GM19035 (cell line): ENCODE measurements at regions not wholly inside any gene's neighbourhood (a gene's known extent, or its start where the extent isn't known, plus 50 kb on each side); places are given as distances from the start of the nearest gene placed in this dataset.
"Not testable (repeated sequence)": the region's sequence is repeated elsewhere in the genome, so short reads cannot be mapped to it uniquely, and the experiment has no call there.

ENCODE experiments used
- ATAC-seq: cut with Tn5 transposase; IDR thresholded peaks from one replicate; pipeline ENCODE4 v1.9.1; 2021; ENCODE audit not compliant: unreplicated experiment

DNA sequence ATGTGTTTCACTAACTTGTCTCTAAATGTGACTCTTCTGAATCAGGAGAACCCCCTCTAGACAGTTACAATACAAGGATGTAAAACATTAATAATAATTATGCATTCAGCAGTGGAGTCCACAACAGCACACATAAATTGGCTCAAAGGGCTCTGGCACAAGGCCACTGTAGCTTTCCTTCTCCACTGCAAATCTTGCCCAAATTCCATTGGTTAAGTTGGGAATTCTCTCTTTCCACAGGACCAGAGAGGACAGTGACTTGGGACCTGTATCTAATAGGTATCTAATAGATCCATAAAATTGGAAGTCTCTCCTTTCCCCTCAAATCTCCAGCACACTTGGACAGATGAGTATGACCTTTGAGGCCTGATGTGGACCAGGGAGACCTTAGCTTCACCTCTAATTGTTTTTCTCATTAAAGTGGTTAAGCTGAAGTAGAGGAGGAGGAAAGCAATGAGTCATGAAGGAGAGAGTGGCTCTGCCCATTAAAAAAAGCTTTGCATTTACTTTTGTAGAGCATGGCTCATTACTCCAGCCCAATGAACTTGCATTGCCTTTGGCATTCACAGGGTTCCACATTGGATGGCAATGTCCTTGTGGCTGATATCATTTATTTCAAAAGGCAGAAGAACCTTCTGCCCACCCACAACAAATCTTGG lies 72.3 kb upstream of the SH3RF1 start:
- ATAC-seq = no peak

DNA sequence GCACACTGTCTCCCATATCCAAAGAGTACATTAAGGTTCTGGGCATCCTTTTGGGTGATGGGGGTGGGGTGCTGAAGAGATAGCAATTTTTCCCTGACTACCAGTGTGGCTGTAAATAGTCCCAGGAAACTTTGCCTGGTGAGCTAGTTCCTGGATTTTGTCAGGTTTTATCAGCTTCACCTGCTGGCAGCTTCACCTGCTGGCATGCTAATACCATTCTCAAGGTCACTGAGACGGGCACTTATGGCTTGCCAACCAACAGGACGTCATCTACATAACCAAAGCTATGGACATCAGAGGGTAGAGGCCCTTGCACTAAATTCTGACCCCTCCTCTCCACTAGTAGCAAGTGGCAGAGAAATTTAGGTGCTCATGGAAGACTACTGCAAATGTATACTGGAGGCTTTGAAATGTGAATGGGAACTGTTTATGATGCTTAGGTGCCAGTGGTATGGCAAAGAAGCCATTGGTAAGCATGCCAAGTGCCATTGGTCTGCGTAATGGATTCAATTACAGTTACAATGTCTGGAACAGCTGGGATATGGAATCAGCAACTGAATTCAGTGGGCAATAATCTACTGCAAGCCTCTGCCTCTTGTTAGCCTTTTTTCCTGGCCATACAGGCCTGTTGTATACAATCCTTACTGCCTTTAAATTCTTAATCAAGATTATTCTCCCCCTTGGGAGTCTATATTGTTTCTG lies 71.6 kb upstream of the SH3RF1 start:
- no peak for ATAC-seq

DNA sequence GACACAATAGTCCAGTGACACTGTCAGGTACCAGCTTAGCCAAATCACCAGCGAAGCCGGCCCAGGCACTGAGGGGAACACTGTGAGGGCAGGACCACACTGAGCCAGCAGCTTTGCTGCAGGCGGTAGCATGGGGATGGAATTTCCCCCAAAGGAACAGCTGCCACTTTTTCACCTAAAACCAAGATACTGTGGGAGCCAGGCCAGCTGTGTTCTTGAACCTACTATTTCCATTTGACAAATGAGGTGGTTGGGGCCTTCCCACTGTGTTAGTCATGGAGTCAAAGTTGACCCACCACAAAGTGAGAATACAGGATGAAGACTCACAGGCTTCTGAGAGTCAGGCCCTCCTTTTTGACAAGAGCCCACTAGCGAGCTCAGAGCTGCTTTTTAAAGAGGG lies 70.7 kb upstream of the SH3RF1 start:
- ATAC-seq = peak; percentile 44

DNA sequence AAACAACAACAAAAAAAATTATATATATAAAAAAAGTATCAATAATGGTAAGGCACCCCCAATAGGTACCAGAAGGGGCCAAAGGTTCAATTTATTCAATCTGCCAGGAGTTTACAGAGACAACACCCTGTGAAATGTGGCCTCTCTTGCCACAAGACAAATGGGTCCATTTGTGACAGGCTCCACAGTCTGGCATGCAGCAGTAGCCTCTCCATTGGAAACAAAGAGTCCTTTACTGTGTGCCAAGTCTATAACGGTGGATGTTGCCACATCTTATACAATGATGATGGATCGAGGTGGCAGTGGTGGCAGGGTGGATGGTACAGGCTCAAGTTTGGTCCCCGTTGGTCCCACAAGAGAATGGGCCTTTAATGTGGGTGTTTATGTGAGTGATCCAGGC lies 70.1 kb upstream of the SH3RF1 start:
- no peak for ATAC-seq

DNA sequence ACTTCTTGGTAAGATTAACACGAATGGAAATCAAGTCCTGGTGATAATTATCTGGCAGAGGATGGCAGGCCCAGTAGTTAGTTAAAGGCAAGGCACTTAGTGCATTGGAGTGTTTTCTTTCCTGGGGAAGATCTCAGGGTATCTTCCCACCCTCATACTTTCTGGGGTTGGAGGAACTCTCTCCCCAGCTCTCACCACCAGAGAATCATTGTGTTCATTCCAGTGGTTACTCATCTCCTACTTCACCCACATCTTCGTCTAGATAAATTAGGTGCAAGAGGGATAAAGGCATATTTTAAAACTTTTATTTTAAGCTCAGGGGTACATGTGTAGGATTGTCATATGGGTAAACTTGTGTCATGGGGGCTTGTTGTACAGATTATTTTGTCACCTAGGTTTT lies 67.5 kb upstream of the SH3RF1 start:
- no peak for ATAC-seq

DNA sequence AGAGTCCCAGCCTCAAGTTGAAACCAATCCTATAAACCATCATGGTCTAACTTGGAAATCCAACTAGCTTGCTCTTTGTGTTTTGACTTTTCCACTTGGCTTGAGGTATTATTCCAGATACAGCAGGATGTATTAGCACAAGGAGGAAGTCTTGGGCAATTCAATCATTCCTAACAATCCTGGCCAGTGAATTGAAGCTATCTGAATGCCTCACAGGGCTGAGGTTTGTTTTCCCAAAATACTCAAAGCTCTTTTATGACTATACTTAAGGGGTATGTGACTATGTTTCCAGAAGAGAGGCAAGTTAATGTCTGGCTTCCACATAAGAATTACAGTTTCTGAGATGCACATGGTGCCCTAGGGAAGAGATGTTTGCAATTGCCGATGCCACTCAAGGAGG lies 66.8 kb upstream of the SH3RF1 start:
- no peak for ATAC-seq

DNA sequence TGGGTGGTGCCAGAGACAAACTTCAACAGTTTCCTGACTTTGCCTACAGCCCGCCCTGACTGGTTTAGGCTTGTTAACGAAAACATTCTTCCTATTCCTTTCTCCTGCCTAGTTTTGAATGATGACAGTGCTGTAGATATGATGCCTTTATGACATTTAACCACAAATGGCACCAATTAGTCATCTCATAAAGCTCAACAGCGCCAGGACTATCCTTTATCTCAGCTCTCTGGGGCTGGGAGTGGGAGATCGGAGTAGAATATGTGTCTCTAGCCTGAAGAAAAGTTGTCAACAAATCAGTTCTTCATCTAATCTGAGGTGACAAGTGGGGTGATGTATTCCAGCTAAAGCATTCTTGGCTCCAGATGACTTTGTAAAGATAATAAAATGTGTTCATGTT lies 64.6 kb upstream of the SH3RF1 start:
- ATAC-seq = no peak

DNA sequence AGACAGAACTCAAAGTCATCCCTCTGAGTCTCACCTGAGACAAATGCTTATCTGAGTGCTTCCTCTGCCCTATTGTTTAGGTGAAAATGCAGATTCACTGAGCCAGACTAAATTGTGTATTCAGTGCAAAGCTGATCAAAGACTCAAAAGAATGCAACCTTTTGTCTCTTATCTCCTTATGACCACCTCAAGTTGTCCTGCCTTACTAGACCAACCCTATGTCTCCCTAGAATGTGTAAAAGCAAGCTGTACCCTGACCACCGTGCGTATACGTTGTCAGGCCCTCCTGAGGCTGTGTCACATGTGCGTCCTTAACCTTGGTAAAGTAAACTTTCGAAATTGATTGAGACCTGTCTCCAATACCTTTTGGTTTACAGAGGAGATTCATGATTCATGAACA lies 63.6 kb upstream of the SH3RF1 start:
- no peak for ATAC-seq

DNA sequence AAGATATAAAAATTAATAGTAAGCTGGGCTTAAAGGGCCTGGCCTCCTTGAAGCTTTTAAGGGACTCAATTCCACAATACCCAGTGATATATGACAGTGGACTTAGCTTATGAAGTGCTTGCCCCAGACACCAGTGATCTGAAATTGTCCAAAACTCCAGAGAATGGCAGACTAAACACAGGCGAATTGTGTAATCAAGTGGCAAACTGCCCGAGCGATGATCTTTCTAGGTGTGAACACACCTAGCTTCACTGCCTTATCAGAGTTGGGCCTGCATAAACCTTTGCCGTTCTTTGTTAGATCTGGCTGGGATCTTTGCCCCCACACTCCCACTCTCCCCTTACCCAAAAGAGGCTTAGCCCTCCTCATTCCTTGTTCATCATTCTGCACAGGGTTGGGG lies 62.5 kb upstream of the SH3RF1 start:
- no peak for ATAC-seq

DNA sequence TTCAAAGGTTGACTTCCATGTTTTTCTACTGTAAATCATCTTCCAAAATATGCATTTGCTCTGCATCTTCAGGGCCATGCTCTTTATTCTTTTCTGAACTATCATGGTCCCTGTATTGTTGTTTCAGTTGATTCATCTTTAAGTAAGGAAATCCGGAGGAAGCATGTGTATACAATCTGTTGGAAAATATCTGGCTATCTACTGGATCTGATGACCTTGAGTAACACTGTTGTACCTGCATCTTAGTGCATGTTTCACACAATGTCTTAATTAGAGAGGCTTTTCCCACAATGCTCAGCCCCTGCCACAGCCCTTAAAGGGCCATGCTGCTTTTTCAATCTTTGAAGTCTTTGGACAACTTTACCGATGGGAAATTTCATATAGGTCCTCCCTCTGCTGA lies 61.8 kb upstream of the SH3RF1 start:
- no peak for ATAC-seq

DNA sequence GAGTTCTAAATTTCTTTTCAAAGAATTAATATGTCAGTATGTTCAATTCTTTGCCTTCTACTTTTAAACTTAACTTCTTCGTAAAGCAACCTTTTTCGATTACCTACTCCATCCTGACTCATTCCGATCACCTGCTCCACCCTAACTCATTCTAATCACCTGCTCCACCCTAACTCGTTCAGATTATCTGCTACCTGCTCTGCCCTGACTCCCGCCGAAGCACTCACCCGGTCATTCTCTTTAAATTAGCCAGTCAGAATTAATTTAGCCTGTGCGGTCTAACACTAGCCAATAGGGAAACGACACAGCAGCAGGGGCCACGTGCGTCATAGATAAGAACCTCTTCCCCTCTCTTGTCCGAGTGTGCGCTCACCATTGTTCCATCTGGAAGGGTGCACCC lies 60.1 kb upstream of the SH3RF1 start:
- ATAC-seq = no peak

DNA sequence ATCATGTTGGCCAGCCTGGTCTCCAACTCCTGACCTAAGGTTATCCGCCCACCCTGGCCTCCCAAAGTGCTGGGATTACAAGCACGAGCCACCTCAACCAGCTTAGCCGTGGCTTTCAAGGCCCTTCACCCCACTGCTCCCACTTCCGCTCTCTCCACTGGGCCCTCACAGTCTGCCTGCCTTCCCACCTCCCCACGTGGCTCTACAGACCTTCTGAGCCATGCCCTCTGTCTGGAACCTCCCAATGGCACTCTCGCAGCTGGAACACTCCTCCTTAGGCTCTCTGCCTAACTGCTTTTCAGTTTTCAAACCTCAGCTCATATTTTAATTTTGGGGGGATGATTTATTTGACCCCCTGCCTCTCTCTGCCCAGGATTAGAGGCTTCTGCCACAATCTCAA lies 59.3 kb upstream of the SH3RF1 start:
- ATAC-seq = no peak

DNA sequence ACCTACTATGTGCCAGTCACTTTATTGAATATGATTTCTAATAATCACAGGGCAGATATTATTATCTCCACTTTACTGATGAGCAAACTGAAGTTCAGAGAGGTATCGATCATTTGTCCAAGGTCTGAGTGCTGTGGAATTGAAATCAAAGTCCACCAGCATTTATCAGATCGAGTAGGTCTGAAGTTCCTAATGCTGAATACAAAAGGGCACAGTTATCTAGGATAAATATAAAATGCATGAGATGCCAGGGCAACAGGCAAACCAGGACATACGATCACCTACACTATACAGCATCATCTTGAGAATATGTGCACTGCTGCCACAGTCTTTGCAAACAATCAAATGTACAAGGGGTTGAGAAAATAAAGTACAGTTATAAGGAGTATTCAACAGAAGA lies 57.2 kb upstream of the SH3RF1 start:
- no peak for ATAC-seq

DNA sequence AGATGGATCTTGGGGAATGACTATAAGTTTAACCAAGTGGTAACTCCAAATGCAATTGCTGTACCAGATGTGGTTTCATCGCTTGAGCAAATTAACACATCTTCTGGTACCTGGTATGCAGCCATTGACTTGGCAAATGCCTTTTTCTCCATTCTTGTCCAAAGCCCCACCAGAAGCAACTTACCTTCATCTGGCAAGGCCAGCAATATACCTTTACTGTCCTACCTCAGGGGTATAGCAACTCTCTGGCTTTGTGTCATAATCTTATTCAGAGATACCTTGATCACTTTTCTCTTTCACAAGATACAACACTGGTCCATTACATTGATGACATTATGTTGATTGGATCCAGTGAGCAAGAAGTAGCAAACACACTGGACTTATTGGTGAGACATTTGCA lies 53.2 kb upstream of the SH3RF1 start:
- ATAC-seq = not testable (repeated sequence)

DNA sequence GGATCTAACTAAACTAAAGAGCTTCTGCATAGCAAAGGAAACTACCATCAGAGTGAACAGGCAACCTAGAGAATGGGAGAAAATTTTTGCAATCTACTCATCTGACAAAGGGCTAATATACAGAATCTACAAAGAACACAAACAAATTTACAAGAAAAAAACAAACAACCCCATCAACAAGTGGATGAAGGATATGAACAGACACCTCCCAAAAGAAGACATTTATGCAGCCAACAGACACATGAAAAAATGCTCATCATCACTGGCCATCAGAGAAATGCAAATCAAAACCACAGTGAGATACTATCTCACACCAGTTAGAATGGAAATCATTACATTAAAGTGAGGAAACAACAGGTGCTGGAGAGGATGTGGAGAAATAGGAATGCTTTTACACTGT lies 52.1 kb upstream of the SH3RF1 start:
- ATAC-seq = not testable (repeated sequence)
